Keratinocyte (primary cell): ENCODE measurements at regions not wholly inside any gene's neighbourhood (a gene's known extent, or its start where the extent isn't known, plus 50 kb on each side); places are given as distances from the start of the nearest gene placed in this dataset.
A peak's percentile ranks its signal among the peaks of the same experiment; 100 is the strongest.

Experiments used
- DNase-seq: peaks from one replicate; pipeline ENCODE4 v3.0.0-alpha.2; 2011; ENCODE audit warnings: low read depth, missing footprints, low spot score
- FAIRE-seq: peaks from 2 replicates; lab custom pipeline; 2011; peaks lifted over from hg19 to GRCh38; lab: Jason Lieb, UNC
- H2AFZ ChIP-seq: 2 replicates; pipeline ENCODE4 v1.6.0; 2012; ENCODE audit warnings: low read length, control low read depth, inconsistent platforms; ENCODE audit not compliant: control insufficient read depth
- H3K27ac ChIP-seq: 2 replicates; pipeline ENCODE4 v1.5.1; 2011; ENCODE audit warnings: low read length; ENCODE audit not compliant: control insufficient read depth, insufficient read depth
- H3K27me3 ChIP-seq: 3 replicates; pipeline ENCODE4 v1.6.0; 2011; ENCODE audit warnings: low read length; ENCODE audit not compliant: control insufficient read depth, insufficient read depth; ENCODE audit errors: extremely low read depth
- H3K36me3 ChIP-seq, 2 experiments: 2 replicates in 1 of 2; 3 replicates in 1 of 2; pipeline ENCODE4 v1.5.1; 2011; ENCODE audit warnings: low read length in 2 of 2, mild to moderate bottlenecking in 1 of 2; ENCODE audit not compliant: control insufficient read depth in 2 of 2, insufficient read depth in 2 of 2; ENCODE audit errors: extremely low read depth in 1 of 2
- H3K4me1 ChIP-seq: 3 replicates; pipeline ENCODE4 v1.5.1; 2011; ENCODE audit warnings: low read length; ENCODE audit not compliant: control insufficient read depth, insufficient read depth; ENCODE audit errors: extremely low read depth
- H3K4me2 ChIP-seq: 3 replicates; pipeline ENCODE4 v1.6.0; 2011; ENCODE audit warnings: low read depth, low read length; ENCODE audit not compliant: control insufficient read depth, insufficient read depth; ENCODE audit errors: extremely low read depth
- H3K4me3 ChIP-seq, 3 experiments: fragments of 200-600 bp in 1 of 3; sonication (generic) in 1 of 3; 2 replicates in 2 of 3; 3 replicates in 1 of 3; pipeline ENCODE4 v1.5.1; 2011 to 2016; ENCODE audit warnings: low read length in 3 of 3, mild to moderate bottlenecking in 3 of 3, control low read depth in 2 of 3, inconsistent platforms in 1 of 3, low read depth in 1 of 3, mixed read lengths in 1 of 3, mixed run types in 1 of 3, moderate library complexity in 1 of 3; ENCODE audit not compliant: control insufficient read depth in 2 of 3, insufficient read depth in 2 of 3; ENCODE audit errors: extremely low read depth in 1 of 3
- H3K79me2 ChIP-seq: 2 replicates; pipeline ENCODE4 v1.6.0; 2012; ENCODE audit warnings: low read length; ENCODE audit not compliant: control insufficient read depth, insufficient read depth
- H3K9ac ChIP-seq: 3 replicates; pipeline ENCODE4 v1.6.0; 2011; ENCODE audit warnings: low read length; ENCODE audit not compliant: control insufficient read depth, insufficient read depth; ENCODE audit errors: extremely low read depth
- H3K9me1 ChIP-seq: 3 replicates; pipeline ENCODE4 v1.6.0; 2011; ENCODE audit warnings: low read length; ENCODE audit not compliant: control insufficient read depth, insufficient read depth; ENCODE audit errors: extremely low read depth
- H3K9me3 ChIP-seq: 2 replicates; pipeline ENCODE4 v1.5.1; 2012; ENCODE audit warnings: low read depth, low read length; ENCODE audit not compliant: control insufficient read depth
- H4K20me1 ChIP-seq: 3 replicates; pipeline ENCODE4 v1.6.0; 2011; ENCODE audit warnings: low read length; ENCODE audit not compliant: control insufficient read depth, insufficient read depth; ENCODE audit errors: extremely low read depth
- CTCF ChIP-seq, 3 experiments: IDR thresholded peaks in 1 of 3; conservative IDR thresholded peaks in 1 of 3; optimal IDR thresholded peaks in 1 of 3; 2 replicates in 2 of 3; 3 replicates in 1 of 3; pipeline versions ENCODE3 to v1.5.1; 2011; ENCODE audit warnings: low read length in 3 of 3, mild to moderate bottlenecking in 3 of 3, moderate library complexity in 2 of 3, control low read depth in 1 of 3, inconsistent platforms in 1 of 3; ENCODE audit not compliant: insufficient read depth in 2 of 3; ENCODE audit errors: extremely low read depth in 1 of 3
- EZH2 ChIP-seq: IDR thresholded peaks from one replicate; pipeline ENCODE4 v1.6.1; 2012; ENCODE audit warnings: inconsistent platforms, mild to moderate bottlenecking, low read length, moderate library complexity
- dilution Hi-C: fragments of 300-500 bp; cut with MboI; formaldehyde crosslinking; loops from one replicate; pipeline ENCODE4 v1.7.0; 2020; ENCODE audit warnings: low sequenced_read_pairs; ENCODE audit not compliant: extremely low pct_ligation_motif_present

GRCh38 chr4:153083447-153083947, 120.7 kb upstream of the TRIM2 start:
- Histone ChIP-seq H4K20me1 (no peaks in the 10 kb centered on the region), H3K4me3 (no peak overlapping the region), H2AFZ (peak overlapping the region; percentile 87), H3K4me2 (peak overlapping the region; percentile 29), H3K9ac (no peak overlapping the region), H3K27me3 (no peaks in the 10 kb centered on the region), H3K9me3 (no peaks in the 10 kb centered on the region), H3K79me2 (no peaks in the 10 kb centered on the region), H3K36me3 (no peaks in the 10 kb centered on the region), H3K9me1 (no peaks in the 10 kb centered on the region), H3K4me1 (peaks cover 15% of the 10 kb centered on the region), H3K27ac (no peak overlapping the region)
- TF ChIP-seq CTCF (optimal IDR thresholded peaks at IDR 0.05 in 1 of 3, IDR thresholded peaks at IDR 0.05 in 1 of 3, conservative IDR thresholded peaks at IDR 0.05 in 1 of 3; ENCODE audit: extremely low read depth in 1 of 3, insufficient read depth in 2 of 3, low read length in 3 of 3) (peak; percentile 50 to 73 (median 68)), EZH2 (no peak)
- FAIRE-seq: peak; percentile 92
- dilution Hi-C loops: no loop called here
- DNase-seq: peak; percentile 26

GRCh38 chr4:153084224-153084979, 119.8 kb upstream of the TRIM2 start:
- Histone ChIP-seq H3K9me1 (no peaks in the 10 kb centered on the region), H3K4me3 (no peak overlapping the region), H4K20me1 (no peaks in the 10 kb centered on the region), H3K27me3 (no peaks in the 10 kb centered on the region), H3K4me2 (no peak overlapping the region), H3K36me3 (no peaks in the 10 kb centered on the region), H3K27ac (no peak overlapping the region), H3K79me2 (no peaks in the 10 kb centered on the region), H3K9ac (no peak overlapping the region), H2AFZ (no peak overlapping the region), H3K4me1 (peaks cover 15% of the 10 kb centered on the region), H3K9me3 (no peaks in the 10 kb centered on the region)
- dilution Hi-C loops: no loop called here
- no peak for FAIRE-seq
- no peak for DNase-seq
- no peak for TF ChIP-seq EZH2
- TF ChIP-seq CTCF (optimal IDR thresholded peaks at IDR 0.05 in 1 of 3, IDR thresholded peaks at IDR 0.05 in 1 of 3, conservative IDR thresholded peaks at IDR 0.05 in 1 of 3; ENCODE audit: extremely low read depth in 1 of 3, insufficient read depth in 2 of 3, low read length in 3 of 3): no peak
